Activated B cell treated with CpG ODN at 0.5 μM for 24 hours (primary cell): ENCODE measurements at regions not wholly inside any gene's neighbourhood (a gene's known extent, or its start where the extent isn't known, plus 50 kb on each side); places are given as distances from the start of the nearest gene placed in this dataset.

Experiments used
- ATAC-seq: fragments of 200-7000 bp; cut with Tn5 transposase; one replicate; pipeline ENCODE4 v1.10.0; 2021; ENCODE audit warnings: low read depth, mild to moderate bottlenecking, moderate library complexity
- CTCF ChIA-PET: fragments of 350-600 bp; sonication (Branson Sonifier 250); formaldehyde crosslinking; loops from one replicate; lab custom pipeline; 2021; ENCODE audit warnings: antibody characterized with exemption; lab: Charles Lee
- POLR2A ChIA-PET: fragments of 350-600 bp; sonication (Branson Sonifier 250); formaldehyde crosslinking; loops from one replicate; lab custom pipeline; 2021; ENCODE audit warnings: antibody characterized with exemption; lab: Charles Lee
- DNase-seq: peaks from one replicate; pipeline ENCODE4 v3.0.0; 2022
- H3K27ac Mint-ChIP-seq: one replicate; pipeline ENCODE4 v1.8.0; 2020; ENCODE audit warnings: mixed read lengths
- H3K27me3 Mint-ChIP-seq: one replicate; pipeline ENCODE4 v1.8.0; 2021; ENCODE audit warnings: mixed read lengths
- H3K36me3 Mint-ChIP-seq: one replicate; pipeline ENCODE4 v1.8.0; 2021; ENCODE audit warnings: low read depth, mixed read lengths
- H3K4me1 Mint-ChIP-seq: one replicate; pipeline ENCODE4 v1.8.0; 2021; ENCODE audit warnings: mixed read lengths
- H3K4me3 Mint-ChIP-seq: one replicate; pipeline ENCODE4 v1.8.0; 2020; ENCODE audit warnings: mild to moderate bottlenecking, mixed read lengths
- H3K9me3 Mint-ChIP-seq: one replicate; pipeline ENCODE4 v1.8.0; 2020; ENCODE audit warnings: mixed read lengths
- intact Hi-C: fragments of 100-400 bp; cut with micrococcal nuclease; formaldehyde crosslinking; loops from one replicate; pipeline ENCODE4 v1.15.1; 2024
- TF ChIP-seq, protein P1 (sequence below): fragments of 200-600 bp; IDR thresholded peaks from one replicate; pipeline ENCODE4 v1.8.0; 2022; ENCODE audit warnings: antibody characterized with exemption, mild to moderate bottlenecking

GRCh38 chr3:10715886-10716285 lies 100.1 kb upstream of the SLC6A11 start:
- CTCF ChIA-PET: no interaction called here
- Mint-ChIP-seq H3K27ac (no peak overlapping the region), H3K36me3 (no peaks in the 10 kb centered on the region), H3K27me3 (peaks cover 17% of the 10 kb centered on the region), H3K9me3 (no peaks in the 10 kb centered on the region), H3K4me1 (no peaks in the 10 kb centered on the region), H3K4me3 (no peak overlapping the region)
- no peak for ATAC-seq
- DNase-seq: no peak
- intact Hi-C loops: no loop called here
- POLR2A ChIA-PET: no interaction called here
- TF ChIP-seq, protein P1, sequence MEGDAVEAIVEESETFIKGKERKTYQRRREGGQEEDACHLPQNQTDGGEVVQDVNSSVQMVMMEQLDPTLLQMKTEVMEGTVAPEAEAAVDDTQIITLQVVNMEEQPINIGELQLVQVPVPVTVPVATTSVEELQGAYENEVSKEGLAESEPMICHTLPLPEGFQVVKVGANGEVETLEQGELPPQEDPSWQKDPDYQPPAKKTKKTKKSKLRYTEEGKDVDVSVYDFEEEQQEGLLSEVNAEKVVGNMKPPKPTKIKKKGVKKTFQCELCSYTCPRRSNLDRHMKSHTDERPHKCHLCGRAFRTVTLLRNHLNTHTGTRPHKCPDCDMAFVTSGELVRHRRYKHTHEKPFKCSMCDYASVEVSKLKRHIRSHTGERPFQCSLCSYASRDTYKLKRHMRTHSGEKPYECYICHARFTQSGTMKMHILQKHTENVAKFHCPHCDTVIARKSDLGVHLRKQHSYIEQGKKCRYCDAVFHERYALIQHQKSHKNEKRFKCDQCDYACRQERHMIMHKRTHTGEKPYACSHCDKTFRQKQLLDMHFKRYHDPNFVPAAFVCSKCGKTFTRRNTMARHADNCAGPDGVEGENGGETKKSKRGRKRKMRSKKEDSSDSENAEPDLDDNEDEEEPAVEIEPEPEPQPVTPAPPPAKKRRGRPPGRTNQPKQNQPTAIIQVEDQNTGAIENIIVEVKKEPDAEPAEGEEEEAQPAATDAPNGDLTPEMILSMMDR: no peak

GRCh38 chr3:10716964-10717363 lies 99.1 kb upstream of the SLC6A11 start:
- H3K4me1 Mint-ChIP-seq: no peaks in the 10 kb centered on the region
- ChIA-PET POLR2A (no interaction called here), CTCF (no interaction called here)
- no peaks in the 10 kb centered on the region for H3K9me3 Mint-ChIP-seq
- TF ChIP-seq, protein P1: no peak
- H3K36me3 Mint-ChIP-seq: no peaks in the 10 kb centered on the region
- ATAC-seq: no peak
- intact Hi-C loops: no loop called here
- H3K27ac Mint-ChIP-seq: no peak overlapping the region
- H3K27me3 Mint-ChIP-seq: peaks cover 16% of the 10 kb centered on the region
- no peak for DNase-seq
- H3K4me3 Mint-ChIP-seq: no peak overlapping the region

DNA sequence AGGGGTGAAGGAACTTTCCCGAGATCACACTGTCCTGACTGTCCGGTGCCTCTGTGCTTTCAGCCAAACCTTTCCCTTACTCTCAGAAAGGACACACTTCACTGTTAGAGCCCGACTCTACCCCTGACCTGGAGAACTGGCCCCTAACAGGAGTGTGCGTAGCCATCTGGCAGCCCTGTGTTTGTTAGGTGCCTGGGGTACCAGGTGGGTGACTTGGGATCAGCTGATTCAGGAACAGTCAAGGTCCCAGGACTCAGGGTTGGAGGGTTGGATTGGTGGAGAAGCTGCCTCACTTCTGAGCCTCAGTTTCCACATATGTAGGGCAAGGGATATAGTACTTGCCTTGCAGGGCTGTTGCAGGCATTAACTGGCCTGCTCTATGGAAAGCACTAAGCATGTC lies 98.3 kb upstream of the SLC6A11 start:
- Mint-ChIP-seq H3K27ac (no peak overlapping the region), H3K27me3 (peaks cover 12% of the 10 kb centered on the region), H3K36me3 (no peaks in the 10 kb centered on the region), H3K4me3 (no peak overlapping the region), H3K4me1 (no peaks in the 10 kb centered on the region), H3K9me3 (no peaks in the 10 kb centered on the region)
- ATAC-seq: no peak
- CTCF ChIA-PET: no interaction called here
- intact Hi-C loops: no loop called here
- TF ChIP-seq, protein P1: no peak
- POLR2A ChIA-PET: no interaction called here
- no peak for DNase-seq

DNA sequence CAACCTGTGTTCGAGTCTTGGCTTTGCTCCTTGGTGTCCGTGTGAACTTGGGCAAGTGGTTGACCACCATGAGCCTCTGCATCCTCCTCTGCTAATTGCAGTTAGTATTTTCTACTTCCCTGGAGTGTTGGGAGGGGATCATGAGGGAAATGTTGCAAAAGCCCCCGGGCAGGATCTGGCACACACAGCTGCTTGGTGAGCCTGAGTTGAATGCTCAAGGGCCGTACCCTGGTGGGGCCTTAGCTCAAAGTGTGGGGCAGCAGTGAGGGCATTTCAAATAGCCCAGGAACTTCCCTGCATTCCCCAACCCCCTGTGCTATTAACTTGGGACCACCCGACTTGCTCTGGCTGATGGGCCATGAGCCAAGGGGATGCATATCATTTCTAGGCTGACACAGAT lies 94.9 kb upstream of the SLC6A11 start:
- CTCF ChIA-PET: no interaction called here
- Mint-ChIP-seq H3K9me3 (no peaks in the 10 kb centered on the region), H3K4me1 (no peaks in the 10 kb centered on the region), H3K27ac (no peak overlapping the region), H3K4me3 (no peak overlapping the region), H3K36me3 (no peaks in the 10 kb centered on the region), H3K27me3 (peaks cover 8% of the 10 kb centered on the region)
- intact Hi-C loops: no loop called here
- TF ChIP-seq, protein P1: no peak
- no peak for DNase-seq
- ATAC-seq: no peak
- POLR2A ChIA-PET: no interaction called here

DNA sequence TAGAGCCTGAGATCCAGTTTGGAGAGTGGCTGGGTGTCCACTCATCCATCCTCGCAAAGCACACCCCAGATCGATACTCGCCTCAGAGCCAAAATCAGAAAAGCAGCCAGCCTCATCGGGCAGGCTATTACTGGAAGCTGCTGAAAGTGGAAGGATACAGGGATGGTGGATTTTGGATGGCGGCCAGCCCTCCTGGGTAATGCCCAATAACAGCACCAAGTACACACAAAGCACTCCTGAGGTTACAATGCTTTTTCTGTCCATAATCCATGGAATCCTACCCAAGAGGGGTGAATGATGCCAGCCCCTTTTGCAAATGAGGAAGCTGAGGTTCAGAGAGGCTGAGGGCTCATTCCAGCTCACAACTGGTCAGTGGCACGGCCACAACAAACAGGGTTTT lies 93.1 kb upstream of the SLC6A11 start:
- intact Hi-C loops: no loop called here
- H3K36me3 Mint-ChIP-seq: no peaks in the 10 kb centered on the region
- POLR2A ChIA-PET: no interaction called here
- H3K4me3 Mint-ChIP-seq: no peak overlapping the region
- ATAC-seq: no peak
- no peak overlapping the region for H3K27ac Mint-ChIP-seq
- DNase-seq: no peak
- H3K9me3 Mint-ChIP-seq: no peaks in the 10 kb centered on the region
- H3K27me3 Mint-ChIP-seq: peaks cover 8% of the 10 kb centered on the region
- TF ChIP-seq, protein P1: no peak
- CTCF ChIA-PET: no interaction called here
- H3K4me1 Mint-ChIP-seq: no peaks in the 10 kb centered on the region
